ENCODE measurements at regions not wholly inside any gene's neighbourhood (a gene's known extent, or its start where the extent isn't known, plus 50 kb on each side); places are given as distances from the start of the nearest gene placed in this dataset.

GRCh38 chr7:4343272-4344247 lies 338.5 kb upstream of the FOXK1 start:
- TF ChIP-seq NFIC (IDR thresholded peaks at IDR 0.05): no peak
- no peak for TF ChIP-seq EP300 (IDR thresholded peaks at IDR 0.05; ENCODE audit: borderline replicate concordance)
- no peak for TF ChIP-seq TEAD4 (IDR thresholded peaks at IDR 0.05)
- TF ChIP-seq YY1 (IDR thresholded peaks at IDR 0.05; ENCODE audit: low read depth): no peak

- no peak for TF ChIP-seq TEAD4 (IDR thresholded peaks at IDR 0.05)
- TF ChIP-seq EGR1 (IDR thresholded peaks at IDR 0.05): no peak
- no peak for TF ChIP-seq RAD21 (IDR thresholded peaks at IDR 0.05; ENCODE audit: low read depth)
- no peak for TF ChIP-seq TAF1 (IDR thresholded peaks at IDR 0.05; ENCODE audit: low read depth)
- TF ChIP-seq ZBTB7A (IDR thresholded peaks at IDR 0.05; ENCODE audit: low read depth): no peak
- TF ChIP-seq USF1 (IDR thresholded peaks at IDR 0.05): no peak
- no peak for TF ChIP-seq EP300 (IDR thresholded peaks at IDR 0.05; ENCODE audit: borderline replicate concordance)
- TF ChIP-seq TCF12 (IDR thresholded peaks at IDR 0.05; ENCODE audit: low read depth): no peak
- TF ChIP-seq REST (IDR thresholded peaks at IDR 0.05; ENCODE audit: low read depth): no peak
- no peak for TF ChIP-seq YY1 (IDR thresholded peaks at IDR 0.05; ENCODE audit: low read depth)
- TF ChIP-seq CREB1 (IDR thresholded peaks at IDR 0.05; ENCODE audit: low read depth): no peak
- no peak for TF ChIP-seq CEBPB (IDR thresholded peaks at IDR 0.05)
- TF ChIP-seq FOXM1 (IDR thresholded peaks at IDR 0.05; ENCODE audit: borderline replicate concordance, low read depth): no peak
- TF ChIP-seq MAX (IDR thresholded peaks at IDR 0.05): no peak
- TF ChIP-seq NFIC (IDR thresholded peaks at IDR 0.05): no peak
These were observed 337.1 kb upstream of the FOXK1 start for GRCh38 chr7:4345004-4345403.

GRCh38 chr7:4352069-4352468 lies 330.0 kb upstream of the FOXK1 start:
- no peak for TF ChIP-seq MAX (IDR thresholded peaks at IDR 0.05)
- TF ChIP-seq REST (IDR thresholded peaks at IDR 0.05; ENCODE audit: low read depth): no peak
- TF ChIP-seq NFIC (IDR thresholded peaks at IDR 0.05): no peak
- no peak for TF ChIP-seq RAD21 (IDR thresholded peaks at IDR 0.05; ENCODE audit: low read depth)
- no peak for TF ChIP-seq CEBPB (IDR thresholded peaks at IDR 0.05)
- TF ChIP-seq ZBTB7A (IDR thresholded peaks at IDR 0.05; ENCODE audit: low read depth): no peak
- TF ChIP-seq TCF12 (IDR thresholded peaks at IDR 0.05; ENCODE audit: low read depth): no peak
- TF ChIP-seq FOXM1 (IDR thresholded peaks at IDR 0.05; ENCODE audit: borderline replicate concordance, low read depth): no peak
- no peak for TF ChIP-seq YY1 (IDR thresholded peaks at IDR 0.05; ENCODE audit: low read depth)
- no peak for TF ChIP-seq EP300 (IDR thresholded peaks at IDR 0.05; ENCODE audit: borderline replicate concordance)
- TF ChIP-seq EGR1 (IDR thresholded peaks at IDR 0.05): no peak
- no peak for TF ChIP-seq USF1 (IDR thresholded peaks at IDR 0.05)
- no peak for TF ChIP-seq TEAD4 (IDR thresholded peaks at IDR 0.05)
- no peak for TF ChIP-seq CREB1 (IDR thresholded peaks at IDR 0.05; ENCODE audit: low read depth)
- TF ChIP-seq TAF1 (IDR thresholded peaks at IDR 0.05; ENCODE audit: low read depth): no peak

- TF ChIP-seq YY1 (IDR thresholded peaks at IDR 0.05; ENCODE audit: low read depth) (no peak), USF1 (IDR thresholded peaks at IDR 0.05) (no peak), NFIC (IDR thresholded peaks at IDR 0.05) (no peak), EGR1 (IDR thresholded peaks at IDR 0.05) (no peak), EP300 (IDR thresholded peaks at IDR 0.05; ENCODE audit: borderline replicate concordance) (no peak), FOXM1 (IDR thresholded peaks at IDR 0.05; ENCODE audit: borderline replicate concordance, low read depth) (no peak), REST (IDR thresholded peaks at IDR 0.05; ENCODE audit: low read depth) (no peak), CREB1 (IDR thresholded peaks at IDR 0.05; ENCODE audit: low read depth) (no peak), TCF12 (IDR thresholded peaks at IDR 0.05; ENCODE audit: low read depth) (no peak), TAF1 (IDR thresholded peaks at IDR 0.05; ENCODE audit: low read depth) (no peak), RAD21 (IDR thresholded peaks at IDR 0.05; ENCODE audit: low read depth) (no peak), MAX (IDR thresholded peaks at IDR 0.05) (no peak), TEAD4 (IDR thresholded peaks at IDR 0.05) (no peak), ZBTB7A (IDR thresholded peaks at IDR 0.05; ENCODE audit: low read depth) (no peak), CEBPB (IDR thresholded peaks at IDR 0.05) (no peak)
These were observed 320.3 kb upstream of the FOXK1 start for GRCh38 chr7:4361774-4362173.
